Osteoblast (primary cell): ENCODE measurements at regions not wholly inside any gene's neighbourhood (a gene's known extent, or its start where the extent isn't known, plus 50 kb on each side); places are given as distances from the start of the nearest gene placed in this dataset.

Source experiments
- DNase-seq: peaks from one replicate; pipeline ENCODE4 v3.0.0; 2011; ENCODE audit warnings: low spot score, mixed read lengths; ENCODE audit not compliant: insufficient read length; ENCODE audit errors: missing footprints
- H2AFZ ChIP-seq: 2 replicates; pipeline ENCODE4 v1.6.0; 2011; ENCODE audit warnings: mild to moderate bottlenecking, low read length
- H3K27ac ChIP-seq: 2 replicates; pipeline ENCODE4 v1.5.1; 2011; ENCODE audit warnings: mild to moderate bottlenecking, low read depth, low read length, moderate library complexity
- H3K27me3 ChIP-seq: 2 replicates; pipeline ENCODE4 v1.6.0; 2012; ENCODE audit warnings: mild to moderate bottlenecking, control low read depth, inconsistent platforms, low read length, moderate library complexity; ENCODE audit not compliant: insufficient read depth
- H3K36me3 ChIP-seq: 2 replicates; pipeline ENCODE4 v1.5.1; 2011; ENCODE audit warnings: mild to moderate bottlenecking, low read length, control low read depth, moderate library complexity; ENCODE audit not compliant: insufficient read depth
- H3K4me1 ChIP-seq: 2 replicates; pipeline ENCODE4 v1.5.1; 2011; ENCODE audit warnings: mild to moderate bottlenecking, low read length, control low read depth, moderate library complexity; ENCODE audit not compliant: insufficient read depth
- H3K4me2 ChIP-seq: 2 replicates; pipeline ENCODE4 v1.6.0; 2011; ENCODE audit warnings: mild to moderate bottlenecking, low read length; ENCODE audit not compliant: insufficient read depth
- H3K4me3 ChIP-seq: fragments of 200-600 bp; sonication (generic); 3 replicates; pipeline ENCODE4 v1.5.1; 2012; ENCODE audit warnings: mild to moderate bottlenecking, low read length, inconsistent platforms; ENCODE audit not compliant: insufficient read depth
- H3K79me2 ChIP-seq: 2 replicates; pipeline ENCODE4 v1.6.0; 2012; ENCODE audit warnings: mild to moderate bottlenecking, low read length, control low read depth, inconsistent platforms; ENCODE audit not compliant: insufficient read depth
- H3K9me3 ChIP-seq: 2 replicates; pipeline ENCODE4 v1.5.1; 2011; ENCODE audit warnings: low read depth, low read length, control low read depth
- H4K20me1 ChIP-seq: 2 replicates; pipeline ENCODE4 v1.6.0; 2012; ENCODE audit warnings: mild to moderate bottlenecking, low read length, control low read depth; ENCODE audit not compliant: insufficient read depth
- TF ChIP-seq, protein P1 (sequence below): IDR thresholded peaks from 2 replicates; pipeline ENCODE4 v1.5.1; 2011; ENCODE audit warnings: mild to moderate bottlenecking, low read depth, low read length, moderate library complexity; ENCODE audit errors: extremely low read depth

DNA sequence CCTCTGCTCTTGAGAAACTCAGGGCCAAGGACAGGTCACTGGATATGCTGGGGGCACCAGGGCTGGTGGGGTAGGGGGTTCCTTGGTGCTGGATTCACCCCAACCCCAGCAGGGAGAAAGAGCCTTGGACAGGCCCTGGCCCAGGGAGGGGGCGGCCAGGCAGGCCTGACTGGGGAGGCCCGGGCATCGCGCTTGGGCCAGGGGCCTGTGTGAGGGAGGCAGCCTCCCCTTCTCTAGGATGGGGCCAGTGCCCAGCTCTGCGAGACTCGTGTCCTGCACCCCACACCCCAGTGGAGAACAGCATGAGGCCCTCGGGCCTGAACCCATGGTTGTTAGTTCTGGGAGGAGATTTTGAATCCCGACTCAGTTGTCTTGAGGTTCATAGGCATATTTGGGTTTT, 217.1 kb downstream of the ZNF248 start:
- H3K4me3 ChIP-seq = no peak overlapping the region

DNA sequence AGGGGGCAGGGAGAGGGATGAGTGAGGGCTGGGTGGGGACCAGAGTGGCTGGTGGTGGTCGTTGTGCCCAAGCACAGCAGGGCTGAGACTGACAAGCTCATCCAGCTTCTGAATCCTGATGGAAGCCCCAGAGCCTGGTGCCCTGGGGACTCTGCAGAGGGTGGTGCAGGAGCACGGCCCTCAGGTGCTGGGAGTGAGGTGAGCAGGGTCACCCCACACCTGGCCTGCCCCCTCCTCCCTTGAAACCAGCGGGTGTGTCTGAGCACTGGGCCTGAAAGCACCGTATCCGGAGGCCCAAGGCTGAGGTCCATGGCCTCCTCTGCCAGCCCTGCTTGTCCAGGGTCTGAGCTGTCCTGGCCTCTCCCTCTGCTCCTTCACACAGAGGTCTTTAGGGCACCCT, 218.2 kb downstream of the ZNF248 start:
- H3K4me2 ChIP-seq = no peak overlapping the region
- H3K4me1 ChIP-seq = no peaks in the 10 kb centered on the region
- no peaks in the 10 kb centered on the region for H3K79me2 ChIP-seq
- TF ChIP-seq, protein P1, sequence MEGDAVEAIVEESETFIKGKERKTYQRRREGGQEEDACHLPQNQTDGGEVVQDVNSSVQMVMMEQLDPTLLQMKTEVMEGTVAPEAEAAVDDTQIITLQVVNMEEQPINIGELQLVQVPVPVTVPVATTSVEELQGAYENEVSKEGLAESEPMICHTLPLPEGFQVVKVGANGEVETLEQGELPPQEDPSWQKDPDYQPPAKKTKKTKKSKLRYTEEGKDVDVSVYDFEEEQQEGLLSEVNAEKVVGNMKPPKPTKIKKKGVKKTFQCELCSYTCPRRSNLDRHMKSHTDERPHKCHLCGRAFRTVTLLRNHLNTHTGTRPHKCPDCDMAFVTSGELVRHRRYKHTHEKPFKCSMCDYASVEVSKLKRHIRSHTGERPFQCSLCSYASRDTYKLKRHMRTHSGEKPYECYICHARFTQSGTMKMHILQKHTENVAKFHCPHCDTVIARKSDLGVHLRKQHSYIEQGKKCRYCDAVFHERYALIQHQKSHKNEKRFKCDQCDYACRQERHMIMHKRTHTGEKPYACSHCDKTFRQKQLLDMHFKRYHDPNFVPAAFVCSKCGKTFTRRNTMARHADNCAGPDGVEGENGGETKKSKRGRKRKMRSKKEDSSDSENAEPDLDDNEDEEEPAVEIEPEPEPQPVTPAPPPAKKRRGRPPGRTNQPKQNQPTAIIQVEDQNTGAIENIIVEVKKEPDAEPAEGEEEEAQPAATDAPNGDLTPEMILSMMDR = no peak
- DNase-seq = no peak
- no peaks in the 10 kb centered on the region for H3K9me3 ChIP-seq
- H4K20me1 ChIP-seq = no peaks in the 10 kb centered on the region
- H3K27ac ChIP-seq = no peak overlapping the region
- no peak overlapping the region for H2AFZ ChIP-seq
- no peaks in the 10 kb centered on the region for H3K27me3 ChIP-seq
- H3K4me3 ChIP-seq = no peak overlapping the region
- H3K36me3 ChIP-seq = no peaks in the 10 kb centered on the region

More for the DNA sequence above, 217.1 kb downstream of the ZNF248 start:
- H3K4me1 ChIP-seq = no peaks in the 10 kb centered on the region
- no peaks in the 10 kb centered on the region for H3K9me3 ChIP-seq
- no peak for DNase-seq
- no peak overlapping the region for H3K4me2 ChIP-seq
- no peaks in the 10 kb centered on the region for H3K27me3 ChIP-seq
- H3K36me3 ChIP-seq = no peaks in the 10 kb centered on the region
- H4K20me1 ChIP-seq = no peaks in the 10 kb centered on the region
- no peak overlapping the region for H3K27ac ChIP-seq
- no peak overlapping the region for H2AFZ ChIP-seq
- TF ChIP-seq, protein P1 = no peak
- no peaks in the 10 kb centered on the region for H3K79me2 ChIP-seq

DNA sequence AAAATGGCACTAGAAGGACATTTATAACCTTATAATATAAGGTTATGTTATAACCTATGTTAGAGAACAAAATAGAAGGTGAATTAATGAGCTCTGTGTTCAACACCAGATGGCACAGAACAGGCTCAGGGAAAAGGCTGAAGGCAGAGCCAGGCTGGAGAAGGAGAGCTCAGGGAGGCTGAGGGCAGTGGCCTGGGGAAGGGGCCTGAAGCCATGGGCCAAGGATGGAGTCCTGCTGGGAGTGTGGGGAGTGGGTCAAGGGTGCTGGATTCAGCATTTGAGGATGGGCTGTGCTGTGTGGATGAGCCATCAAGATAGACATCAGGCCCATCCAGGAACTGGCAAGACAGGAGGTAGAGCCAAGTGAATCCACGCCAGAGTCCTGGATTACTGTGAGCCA, 218.8 kb downstream of the ZNF248 start:
- Histone ChIP-seq H3K36me3 (no peaks in the 10 kb centered on the region), H3K79me2 (no peaks in the 10 kb centered on the region), H3K4me2 (no peak overlapping the region), H3K4me1 (no peaks in the 10 kb centered on the region), H4K20me1 (no peaks in the 10 kb centered on the region), H3K27me3 (no peaks in the 10 kb centered on the region), H2AFZ (no peak overlapping the region), H3K27ac (no peak overlapping the region), H3K9me3 (no peaks in the 10 kb centered on the region), H3K4me3 (no peak overlapping the region)
- no peak for DNase-seq
- TF ChIP-seq, protein P1 = no peak

DNA sequence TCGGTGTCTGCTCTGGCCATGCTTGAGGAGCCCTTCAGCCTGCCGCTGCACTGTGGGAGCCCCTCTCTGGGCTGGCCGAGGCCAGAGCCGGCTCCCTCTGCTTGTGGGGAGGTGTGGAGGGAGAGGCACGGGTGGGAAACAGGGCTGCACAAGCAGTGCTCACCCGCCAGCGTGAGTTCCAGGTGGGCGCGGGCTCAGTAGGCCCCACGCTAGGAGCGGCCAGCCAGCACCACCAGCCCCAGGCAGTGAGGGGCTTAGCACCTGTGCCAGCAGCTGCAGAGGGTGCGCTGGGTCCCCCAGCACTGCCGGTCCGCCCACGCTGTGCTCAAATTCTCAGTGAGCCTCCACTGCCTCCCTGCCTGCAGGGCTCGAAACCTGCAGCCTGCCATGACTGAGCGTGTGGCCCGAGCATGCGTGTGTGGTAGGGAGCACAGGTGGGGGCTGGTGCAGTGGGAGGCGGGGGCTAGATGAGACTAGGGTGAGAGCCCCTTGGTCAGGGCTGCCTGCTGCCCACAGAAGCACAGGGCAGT, 223.0 kb downstream of the ZNF248 start:
- DNase-seq = no peak
- no peaks in the 10 kb centered on the region for H3K4me1 ChIP-seq
- no peaks in the 10 kb centered on the region for H3K79me2 ChIP-seq
- no peak overlapping the region for H3K4me3 ChIP-seq
- no peaks in the 10 kb centered on the region for H3K9me3 ChIP-seq
- H4K20me1 ChIP-seq = no peaks in the 10 kb centered on the region
- H3K27ac ChIP-seq = no peak overlapping the region
- no peaks in the 10 kb centered on the region for H3K36me3 ChIP-seq
- no peak overlapping the region for H2AFZ ChIP-seq
- TF ChIP-seq, protein P1 = no peak
- H3K4me2 ChIP-seq = no peak overlapping the region
- H3K27me3 ChIP-seq = no peaks in the 10 kb centered on the region
